ENCODE measurements at regions not wholly inside any gene's neighbourhood (a gene's known extent, or its start where the extent isn't known, plus 50 kb on each side); places are given as distances from the start of the nearest gene placed in this dataset.

GRCh38 chr2:219830353-219830738 is 202.9 kb downstream of the SLC4A3 start:
- no peaks in the 10 kb centered on the region for H3K9me3 ChIP-seq
- intact Hi-C loops (cut with DNase I): no loop called here
- no peaks in the 10 kb centered on the region for H3K4me1 ChIP-seq
- H3K4me3 ChIP-seq: no peak overlapping the region
- ATAC-seq: no peak
- no peak for TF ChIP-seq CTCF (IDR thresholded peaks at IDR 0.05)
- H3K36me3 ChIP-seq: no peaks in the 10 kb centered on the region
- H3K27ac ChIP-seq: no peak overlapping the region
- DNase-seq: no peak
- H3K27me3 ChIP-seq: no peaks in the 10 kb centered on the region

- no peaks in the 10 kb centered on the region for H3K36me3 ChIP-seq
- TF ChIP-seq CTCF (IDR thresholded peaks at IDR 0.05): no peak
- no peak overlapping the region for H3K4me3 ChIP-seq
- no peak overlapping the region for H3K27ac ChIP-seq
- no peaks in the 10 kb centered on the region for H3K27me3 ChIP-seq
- DNase-seq (no peak), ATAC-seq (no peak)
- no peaks in the 10 kb centered on the region for H3K9me3 ChIP-seq
- H3K4me1 ChIP-seq: no peaks in the 10 kb centered on the region
- intact Hi-C loops (cut with DNase I): no loop called here
These were observed 204.5 kb downstream of the SLC4A3 start for GRCh38 chr2:219831957-219832356.

- TF ChIP-seq CTCF (IDR thresholded peaks at IDR 0.05): no peak
- H3K27ac ChIP-seq: no peak overlapping the region
- no peaks in the 10 kb centered on the region for H3K4me1 ChIP-seq
- ATAC-seq (no peak), DNase-seq (no peak)
- no peaks in the 10 kb centered on the region for H3K36me3 ChIP-seq
- no peaks in the 10 kb centered on the region for H3K9me3 ChIP-seq
- no peaks in the 10 kb centered on the region for H3K27me3 ChIP-seq
- no peak overlapping the region for H3K4me3 ChIP-seq
- intact Hi-C loops (cut with DNase I): no loop called here
These were observed 205.5 kb downstream of the SLC4A3 start for GRCh38 chr2:219832904-219833303.

- H3K27ac ChIP-seq: no peak overlapping the region
- TF ChIP-seq CTCF (IDR thresholded peaks at IDR 0.05): no peak
- H3K27me3 ChIP-seq: no peaks in the 10 kb centered on the region
- ATAC-seq (no peak), DNase-seq (no peak)
- H3K36me3 ChIP-seq: no peaks in the 10 kb centered on the region
- H3K9me3 ChIP-seq: no peaks in the 10 kb centered on the region
- intact Hi-C loops (cut with DNase I): no loop called here
- no peak overlapping the region for H3K4me3 ChIP-seq
- H3K4me1 ChIP-seq: no peaks in the 10 kb centered on the region
These were observed 208.1 kb downstream of the SLC4A3 start for GRCh38 chr2:219835493-219835892.

- no peaks in the 10 kb centered on the region for H3K4me1 ChIP-seq
- H3K27me3 ChIP-seq: no peaks in the 10 kb centered on the region
- H3K27ac ChIP-seq: no peak overlapping the region
- H3K36me3 ChIP-seq: no peaks in the 10 kb centered on the region
- TF ChIP-seq CTCF (IDR thresholded peaks at IDR 0.05): no peak
- intact Hi-C loops (cut with DNase I): no loop called here
- no peaks in the 10 kb centered on the region for H3K9me3 ChIP-seq
- ATAC-seq (no peak), DNase-seq (no peak)
- no peak overlapping the region for H3K4me3 ChIP-seq
These were observed 209.3 kb downstream of the SLC4A3 start for GRCh38 chr2:219836647-219837177.
